Astrocyte (in vitro differentiated cells and primary cell): ENCODE measurements at regions not wholly inside any gene's neighbourhood (a gene's known extent, or its start where the extent isn't known, plus 50 kb on each side); places are given as distances from the start of the nearest gene placed in this dataset.

ENCODE experiments used
- CTCF ChIP-seq: IDR thresholded peaks from 2 replicates; pipeline ENCODE4 v1.5.1; 2011; ENCODE audit warnings: low read depth, mild to moderate bottlenecking, inconsistent platforms, low read length, moderate library complexity; ENCODE audit not compliant: insufficient read depth
- EZH2 ChIP-seq: IDR thresholded peaks from 2 replicates; pipeline ENCODE4 v1.6.1; 2012; ENCODE audit warnings: mild to moderate bottlenecking, low read length, inconsistent platforms; ENCODE audit not compliant: insufficient read depth

DNA sequence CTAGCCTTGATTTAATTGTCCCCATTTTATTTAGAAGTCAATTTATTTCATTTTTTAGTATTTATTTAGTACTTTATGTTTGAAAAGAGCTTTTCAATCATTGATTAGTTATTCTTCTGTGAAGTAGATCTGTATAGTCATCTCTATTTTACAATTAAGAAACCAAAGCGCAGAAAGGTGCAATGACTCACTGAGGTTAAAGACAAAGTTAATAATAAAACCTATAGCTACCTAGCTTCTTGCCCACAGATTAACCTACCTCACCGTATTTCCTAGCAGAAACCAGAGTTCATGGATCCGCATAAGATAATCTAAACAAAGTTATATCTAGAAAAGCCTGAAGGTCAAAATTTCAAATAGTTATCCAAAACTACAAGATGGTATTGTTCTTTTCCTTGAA lies 176.4 kb downstream of the GRIN2B start:
- no peak for TF ChIP-seq CTCF
- TF ChIP-seq EZH2: no peak
